Peyer's patch (tissue), 4 donors: ENCODE measurements at regions not wholly inside any gene's neighbourhood (a gene's known extent, or its start where the extent isn't known, plus 50 kb on each side); places are given as distances from the start of the nearest gene placed in this dataset.

Experiments
- CTCF ChIP-seq, 6 experiments: fragments of 450-650 bp in 4 of 6; fragments of 200-600 bp in 2 of 6; sonication (generic) in 1 of 6; IDR thresholded peaks; one replicate each; pipeline ENCODE4 v1.5.1; 2017 to 2019; ENCODE audit warnings: antibody characterized with exemption in 6 of 6, mild to moderate bottlenecking in 3 of 6, moderate library complexity in 1 of 6
- POLR2A ChIP-seq, 2 donors: fragments of 450-650 bp; IDR thresholded peaks; one replicate each; pipeline ENCODE4 v1.5.1; 2017; ENCODE audit warnings: antibody characterized with exemption in 2 of 2, mild to moderate bottlenecking in 2 of 2, moderate library complexity in 2 of 2

DNA sequence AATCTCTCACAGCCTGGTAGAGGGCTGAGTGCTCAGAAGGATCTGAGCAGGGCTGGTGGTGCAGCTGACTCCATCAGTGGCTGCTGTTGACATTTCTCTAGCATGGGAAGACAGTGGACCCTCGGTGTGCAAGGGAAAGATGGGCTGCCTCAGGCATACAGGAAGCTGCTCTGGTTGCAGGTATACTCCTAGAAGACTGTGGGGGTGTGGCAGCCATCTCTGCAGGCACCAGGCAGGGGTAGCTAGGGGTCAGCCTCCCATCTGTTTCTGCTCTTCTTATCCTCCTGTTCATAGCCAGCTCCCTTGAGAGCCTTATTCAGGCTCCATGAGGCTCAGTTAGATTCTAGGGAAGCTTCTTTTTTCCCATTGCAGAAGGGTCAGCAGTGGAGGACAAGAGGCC lies 475.5 kb downstream of the TSHZ3 start:
- TF ChIP-seq POLR2A (IDR thresholded peaks at IDR 0.05) (no peak), CTCF (IDR thresholded peaks at IDR 0.05) (no peak)
